ENCODE measurements at regions not wholly inside any gene's neighbourhood (a gene's known extent, or its start where the extent isn't known, plus 50 kb on each side); places are given as distances from the start of the nearest gene placed in this dataset.
"Not testable (repeated sequence)": the region's sequence is repeated elsewhere in the genome, so short reads cannot be mapped to it uniquely, and the experiment has no call there.

- TF ChIP-seq POLR2AphosphoS5 (IDR thresholded peaks at IDR 0.05; ENCODE audit: borderline replicate concordance, low read depth, low read length) = no peak
- TF ChIP-seq EZH2 (IDR thresholded peaks at IDR 0.05) = no peak
- no peak for TF ChIP-seq FOXP2 (optimal IDR thresholded peaks at IDR 0.05; ENCODE audit: control extremely low read depth, extremely low read length, insufficient read depth)
- no peak for DNase-seq (ENCODE audit: low read depth, low spot score)
- no peak overlapping the region for H3K27ac ChIP-seq
- H3K9ac ChIP-seq (ENCODE audit: insufficient read length) = no peak overlapping the region
- no peak overlapping the region for H3K4me3 ChIP-seq
- no peaks in the 10 kb centered on the region for H3K36me3 ChIP-seq (ENCODE audit: insufficient read depth, low read length)
- H3K9me3 ChIP-seq (ENCODE audit: low read depth, low read length) = no peaks in the 10 kb centered on the region
Observed at GRCh38 chr2:54029721-54030395, 59.1 kb upstream of the PSME4 start.

GRCh38 chr2:54025463-54026075, 54.8 kb upstream of the PSME4 start:
- H3K4me3 ChIP-seq; H3K27ac ChIP-seq; H3K36me3 ChIP-seq (ENCODE audit: insufficient read depth, low read length); DNase-seq (ENCODE audit: low read depth, low spot score); H3K9ac ChIP-seq (ENCODE audit: insufficient read length); H3K9me3 ChIP-seq (ENCODE audit: low read depth, low read length): not testable (repeated sequence)

- no peaks in the 10 kb centered on the region for H3K36me3 ChIP-seq (ENCODE audit: insufficient read depth, low read length)
- H3K9me3 ChIP-seq (ENCODE audit: low read depth, low read length) = peaks cover 7% of the 10 kb centered on the region; the same call in 1 of the 2 replicates
- no peak overlapping the region for H3K9ac ChIP-seq (ENCODE audit: insufficient read length)
- TF ChIP-seq FOXP2 (optimal IDR thresholded peaks at IDR 0.05; ENCODE audit: control extremely low read depth, extremely low read length, insufficient read depth) = no peak
- no peak for TF ChIP-seq EZH2 (IDR thresholded peaks at IDR 0.05)
- TF ChIP-seq POLR2AphosphoS5 (IDR thresholded peaks at IDR 0.05; ENCODE audit: borderline replicate concordance, low read depth, low read length) = no peak
- no peak for DNase-seq (ENCODE audit: low read depth, low spot score)
- no peak overlapping the region for H3K4me3 ChIP-seq
- no peak overlapping the region for H3K27ac ChIP-seq
Observed at GRCh38 chr2:54024576-54024975, 53.8 kb upstream of the PSME4 start.

- no peak overlapping the region for H3K27ac ChIP-seq
- H3K9ac ChIP-seq (ENCODE audit: insufficient read length) = no peak overlapping the region
- no peak for DNase-seq (ENCODE audit: low read depth, low spot score)
- no peaks in the 10 kb centered on the region for H3K36me3 ChIP-seq (ENCODE audit: insufficient read depth, low read length)
- no peak overlapping the region for H3K4me3 ChIP-seq
- peaks cover 7% of the 10 kb centered on the region; the same call in 1 of the 2 replicates for H3K9me3 ChIP-seq (ENCODE audit: low read depth, low read length)
- no peak for TF ChIP-seq POLR2AphosphoS5 (IDR thresholded peaks at IDR 0.05; ENCODE audit: borderline replicate concordance, low read depth, low read length)
- TF ChIP-seq EZH2 (IDR thresholded peaks at IDR 0.05) = no peak
- TF ChIP-seq FOXP2 (optimal IDR thresholded peaks at IDR 0.05; ENCODE audit: control extremely low read depth, extremely low read length, insufficient read depth) = no peak
Observed at GRCh38 chr2:54021702-54022101, 50.9 kb upstream of the PSME4 start.

- no peak overlapping the region for H3K9ac ChIP-seq (ENCODE audit: insufficient read length)
- H3K36me3 ChIP-seq (ENCODE audit: insufficient read depth, low read length) = no peaks in the 10 kb centered on the region
- H3K9me3 ChIP-seq (ENCODE audit: low read depth, low read length) = peaks cover 7% of the 10 kb centered on the region; the same call in 1 of the 2 replicates
- no peak for DNase-seq (ENCODE audit: low read depth, low spot score)
- no peak overlapping the region for H3K4me3 ChIP-seq
- H3K27ac ChIP-seq = no peak overlapping the region
- no peak for TF ChIP-seq POLR2AphosphoS5 (IDR thresholded peaks at IDR 0.05; ENCODE audit: borderline replicate concordance, low read depth, low read length)
- TF ChIP-seq FOXP2 (optimal IDR thresholded peaks at IDR 0.05; ENCODE audit: control extremely low read depth, extremely low read length, insufficient read depth) = no peak
Observed at GRCh38 chr2:54020793-54021414, 50.1 kb upstream of the PSME4 start.

All from SK-N-MC (cell line).